22Rv1 (cell line): ENCODE measurements at regions not wholly inside any gene's neighbourhood (a gene's known extent, or its start where the extent isn't known, plus 50 kb on each side); places are given as distances from the start of the nearest gene placed in this dataset.

Experiments
- H3K27ac ChIP-seq: fragments of 450-650 bp; 2 replicates; pipeline ENCODE4 v1.5.1; 2017
- CTCF ChIP-seq: fragments of 450-650 bp; IDR thresholded peaks from 2 replicates; pipeline ENCODE4 v1.5.1; 2017; ENCODE audit warnings: mild to moderate bottlenecking
- ZFX ChIP-seq: fragments of 450-650 bp; IDR thresholded peaks from 2 replicates; pipeline ENCODE4 v1.6.1; 2017; ENCODE audit warnings: antibody characterized with exemption, borderline replicate concordance

GRCh38 chr12:28824193-28824846, 324.8 kb upstream of the FAR2 start:
- no peak for TF ChIP-seq CTCF
- no peak for TF ChIP-seq ZFX
- no peak overlapping the region for H3K27ac ChIP-seq

GRCh38 chr12:28824849-28825248, 324.2 kb upstream of the FAR2 start:
- no peak overlapping the region for H3K27ac ChIP-seq
- TF ChIP-seq ZFX, result no peak
- TF ChIP-seq CTCF, result no peak

- TF ChIP-seq ZFX (no peak), CTCF (no peak)
- no peak overlapping the region for H3K27ac ChIP-seq
Observed at GRCh38 chr12:28826766-28827165, 322.3 kb upstream of the FAR2 start.

- no peak for TF ChIP-seq CTCF
- TF ChIP-seq ZFX, result no peak
- no peak overlapping the region for H3K27ac ChIP-seq
Observed at GRCh38 chr12:28827861-28828260, 321.2 kb upstream of the FAR2 start.

GRCh38 chr12:28828318-28828717, 320.8 kb upstream of the FAR2 start:
- H3K27ac ChIP-seq, result no peak overlapping the region
- TF ChIP-seq ZFX, result no peak
- no peak for TF ChIP-seq CTCF

GRCh38 chr12:28830491-28830890, 318.6 kb upstream of the FAR2 start:
- no peak overlapping the region for H3K27ac ChIP-seq
- TF ChIP-seq CTCF (no peak), ZFX (no peak)

- TF ChIP-seq ZFX (no peak), CTCF (no peak)
- no peak overlapping the region for H3K27ac ChIP-seq
Observed at GRCh38 chr12:28844718-28845117, 304.4 kb upstream of the FAR2 start.
